ENCODE measurements at regions not wholly inside any gene's neighbourhood (a gene's known extent, or its start where the extent isn't known, plus 50 kb on each side); places are given as distances from the start of the nearest gene placed in this dataset.

GRCh38 chr19:31801611-31802010, 452.4 kb upstream of the TSHZ3 start (continued):
- TF ChIP-seq CHD7 (IDR thresholded peaks at IDR 0.05; ENCODE audit: insufficient replicate concordance, low read length) (no peak), CHD2 (IDR thresholded peaks at IDR 0.05; ENCODE audit: low read length) (no peak), EP300 (IDR thresholded peaks at IDR 0.05; ENCODE audit: borderline replicate concordance in 1 of 2, low read depth in 2 of 2, low read length in 2 of 2) (no peak), SIRT6 (IDR thresholded peaks at IDR 0.05; ENCODE audit: low read length) (no peak), HDAC6 (IDR thresholded peaks at IDR 0.05; ENCODE audit: low read depth, low read length) (no peak), CREB1 (IDR thresholded peaks at IDR 0.05) (no peak), RFX5 (IDR thresholded peaks at IDR 0.05; ENCODE audit: borderline replicate concordance, low read depth, low read length) (no peak), TCF12 (IDR thresholded peaks at IDR 0.05; ENCODE audit: low read depth, low read length) (no peak), CTBP2 (IDR thresholded peaks at IDR 0.05; ENCODE audit: borderline replicate concordance, insufficient read depth, insufficient read length, low read length) (no peak), TEAD4 (IDR thresholded peaks at IDR 0.05; ENCODE audit: low read depth, low read length) (no peak), POLR2A (IDR thresholded peaks at IDR 0.05; ENCODE audit: control extremely low read depth in 1 of 2, low read depth in 2 of 2, low read length in 2 of 2) (no peak)
